Esophagus squamous epithelium (tissue), 4 donors: ENCODE measurements at regions not wholly inside any gene's neighbourhood (a gene's known extent, or its start where the extent isn't known, plus 50 kb on each side); places are given as distances from the start of the nearest gene placed in this dataset.

Experiments
- CTCF ChIP-seq, 6 experiments: fragments of 450-650 bp in 4 of 6; fragments of 200-600 bp in 2 of 6; sonication (generic) in 2 of 6; IDR thresholded peaks; one replicate each; pipeline ENCODE4 v1.5.1; 2016 to 2019; ENCODE audit warnings: antibody characterized with exemption in 6 of 6, mild to moderate bottlenecking in 4 of 6, moderate library complexity in 4 of 6
- POLR2A ChIP-seq, 4 donors: fragments of 450-650 bp; IDR thresholded peaks; one replicate each; pipeline ENCODE4 v1.6.1; 2017; ENCODE audit warnings: antibody characterized with exemption in 4 of 4, mild to moderate bottlenecking in 4 of 4, moderate library complexity in 3 of 4

- TF ChIP-seq CTCF (IDR thresholded peaks at IDR 0.05) = no peak
- TF ChIP-seq POLR2A (IDR thresholded peaks at IDR 0.05) = no peak
Observed at GRCh38 chr6:19416811-19417210, 420.4 kb upstream of the ID4 start.
